ENCODE measurements at regions not wholly inside any gene's neighbourhood (a gene's known extent, or its start where the extent isn't known, plus 50 kb on each side); places are given as distances from the start of the nearest gene placed in this dataset.

- TF ChIP-seq EZH2phosphoT487 (IDR thresholded peaks at IDR 0.05; ENCODE audit: borderline replicate concordance, low read length) (no peak), EZH2 (IDR thresholded peaks at IDR 0.05; ENCODE audit: low read length, unreplicated experiment) (no peak)
- TF ChIP-seq, protein P1, sequence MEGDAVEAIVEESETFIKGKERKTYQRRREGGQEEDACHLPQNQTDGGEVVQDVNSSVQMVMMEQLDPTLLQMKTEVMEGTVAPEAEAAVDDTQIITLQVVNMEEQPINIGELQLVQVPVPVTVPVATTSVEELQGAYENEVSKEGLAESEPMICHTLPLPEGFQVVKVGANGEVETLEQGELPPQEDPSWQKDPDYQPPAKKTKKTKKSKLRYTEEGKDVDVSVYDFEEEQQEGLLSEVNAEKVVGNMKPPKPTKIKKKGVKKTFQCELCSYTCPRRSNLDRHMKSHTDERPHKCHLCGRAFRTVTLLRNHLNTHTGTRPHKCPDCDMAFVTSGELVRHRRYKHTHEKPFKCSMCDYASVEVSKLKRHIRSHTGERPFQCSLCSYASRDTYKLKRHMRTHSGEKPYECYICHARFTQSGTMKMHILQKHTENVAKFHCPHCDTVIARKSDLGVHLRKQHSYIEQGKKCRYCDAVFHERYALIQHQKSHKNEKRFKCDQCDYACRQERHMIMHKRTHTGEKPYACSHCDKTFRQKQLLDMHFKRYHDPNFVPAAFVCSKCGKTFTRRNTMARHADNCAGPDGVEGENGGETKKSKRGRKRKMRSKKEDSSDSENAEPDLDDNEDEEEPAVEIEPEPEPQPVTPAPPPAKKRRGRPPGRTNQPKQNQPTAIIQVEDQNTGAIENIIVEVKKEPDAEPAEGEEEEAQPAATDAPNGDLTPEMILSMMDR (conservative IDR thresholded peaks at IDR 0.05; ENCODE audit: low read depth, low read length), result no peak
- no TSS peak for BruUV-seq (replicated peaks)
- Histone ChIP-seq H3F3A (ENCODE audit: low read length, unreplicated experiment) (no peaks in the 10 kb centered on the region), H3K27ac (ENCODE audit: low read length) (no peak overlapping the region), H3K36me3 (ENCODE audit: low read depth, low read length) (no peaks in the 10 kb centered on the region), H2AFZ (ENCODE audit: low read length) (no peak overlapping the region), H3K27me3 (ENCODE audit: low read length) (no peaks in the 10 kb centered on the region; the same call in 1 of the 2 replicates), H3K4me1 (ENCODE audit: insufficient read depth, low read length) (no peaks in the 10 kb centered on the region), H3K4me3 (ENCODE audit: low read length) (no peak overlapping the region), H3K79me2 (ENCODE audit: low read length) (no peaks in the 10 kb centered on the region), H3K9me3 (ENCODE audit: low read length) (no peaks in the 10 kb centered on the region), H3K4me2 (ENCODE audit: low read length) (no peak overlapping the region), H3K9me2 (replicated peaks; ENCODE audit: low read length) (no peaks in the 10 kb centered on the region), H4K20me1 (ENCODE audit: low read length) (no peaks in the 10 kb centered on the region), H3K9ac (ENCODE audit: low read length) (no peak overlapping the region)
- POLR2A ChIA-PET (ENCODE audit: unreplicated experiment), result no interaction called here
- no peak for DNase-seq
- CTCF ChIA-PET, result no interaction called here
- no peak for ATAC-seq
- intact Hi-C loops (cut with micrococcal nuclease), result no loop called here
Observed at GRCh38 chr9:34887841-34888240, 70.2 kb upstream of the PHF24 start.

DNA sequence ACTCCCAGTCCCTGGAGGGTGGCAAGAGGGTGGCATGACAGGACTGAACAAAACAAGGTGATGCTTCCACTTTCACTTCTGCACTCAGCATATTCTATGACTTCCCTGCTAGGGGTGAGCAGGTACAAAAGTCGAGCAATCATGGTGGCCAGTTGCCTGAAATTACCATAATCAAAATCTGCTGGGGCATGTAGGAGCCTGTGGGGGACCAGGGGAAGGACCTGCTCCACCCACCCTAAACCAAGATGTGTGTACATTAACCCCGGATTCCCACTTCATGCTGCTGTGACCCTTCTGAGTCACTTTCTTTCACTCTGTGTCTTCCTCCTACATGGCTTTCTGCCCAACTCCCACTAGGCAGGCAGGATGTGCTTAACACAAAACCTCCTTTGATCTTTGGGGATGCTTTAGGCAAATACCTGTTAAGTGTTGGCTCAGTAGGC lies 73.3 kb upstream of the PHF24 start:
- DNase-seq, result no peak
- intact Hi-C loops (cut with micrococcal nuclease), result no loop called here
- H3K4me1 ChIP-seq (ENCODE audit: insufficient read depth, low read length), result no peaks in the 10 kb centered on the region
- BruUV-seq (replicated peaks), result no TSS peak
- H3K36me3 ChIP-seq (ENCODE audit: low read depth, low read length), result no peaks in the 10 kb centered on the region
- no peaks in the 10 kb centered on the region for H3K9me3 ChIP-seq (ENCODE audit: low read length)
- no peaks in the 10 kb centered on the region for H3K9me2 ChIP-seq (replicated peaks; ENCODE audit: low read length)
- no peaks in the 10 kb centered on the region for H3F3A ChIP-seq (ENCODE audit: low read length, unreplicated experiment)
- no peaks in the 10 kb centered on the region for H3K79me2 ChIP-seq (ENCODE audit: low read length)
- H3K9ac ChIP-seq (ENCODE audit: low read length), result no peak overlapping the region
- H3K4me3 ChIP-seq (ENCODE audit: low read length), result no peak overlapping the region
- no peak overlapping the region for H3K4me2 ChIP-seq (ENCODE audit: low read length)
- no peak overlapping the region for H3K27ac ChIP-seq (ENCODE audit: low read length)
- no peaks in the 10 kb centered on the region for H4K20me1 ChIP-seq (ENCODE audit: low read length)
- POLR2A ChIA-PET (ENCODE audit: unreplicated experiment), result no interaction called here
- no peak overlapping the region for H2AFZ ChIP-seq (ENCODE audit: low read length)
- no peaks in the 10 kb centered on the region; the same call in 1 of the 2 replicates for H3K27me3 ChIP-seq (ENCODE audit: low read length)
- CTCF ChIA-PET, result no interaction called here
- TF ChIP-seq EZH2 (IDR thresholded peaks at IDR 0.05; ENCODE audit: low read length, unreplicated experiment) (no peak), EZH2phosphoT487 (IDR thresholded peaks at IDR 0.05; ENCODE audit: borderline replicate concordance, low read length) (no peak)
- TF ChIP-seq, protein P1 (conservative IDR thresholded peaks at IDR 0.05; ENCODE audit: low read depth, low read length), result no peak
- ATAC-seq, result no peak

DNA sequence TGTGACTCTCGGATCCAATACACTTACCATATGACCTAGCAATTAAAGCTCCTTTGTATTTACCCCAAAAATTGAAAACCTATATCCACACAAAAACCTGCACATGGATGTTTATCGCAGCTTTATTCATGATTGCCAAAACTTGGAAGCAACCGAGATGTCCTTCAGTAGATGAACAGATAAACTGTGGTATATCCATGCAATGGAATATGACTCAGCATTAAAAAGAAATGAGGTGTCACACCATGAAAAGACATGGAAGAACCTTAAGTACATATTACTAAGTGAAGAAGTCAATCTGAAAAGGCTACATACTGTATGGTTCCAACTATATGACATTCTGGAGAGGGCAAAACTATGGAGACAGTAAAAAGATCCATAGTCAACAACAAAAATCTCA lies 82.0 kb upstream of the PHF24 start:
- ATAC-seq (no peak), DNase-seq (no peak)
- intact Hi-C loops (cut with micrococcal nuclease), result no loop called here
- no peaks in the 10 kb centered on the region for H3K36me3 ChIP-seq (ENCODE audit: low read depth, low read length)
- no peaks in the 10 kb centered on the region for H3K4me1 ChIP-seq (ENCODE audit: insufficient read depth, low read length)
- H4K20me1 ChIP-seq (ENCODE audit: low read length), result no peaks in the 10 kb centered on the region
- no peaks in the 10 kb centered on the region for H3K9me2 ChIP-seq (replicated peaks; ENCODE audit: low read length)
- H3K9ac ChIP-seq (ENCODE audit: low read length), result no peak overlapping the region
- TF ChIP-seq, protein P1 (conservative IDR thresholded peaks at IDR 0.05; ENCODE audit: low read depth, low read length), result no peak
- no peak for TF ChIP-seq EZH2phosphoT487 (IDR thresholded peaks at IDR 0.05; ENCODE audit: borderline replicate concordance, low read length)
- BruUV-seq (replicated peaks), result no TSS peak
- H3K79me2 ChIP-seq (ENCODE audit: low read length), result no peaks in the 10 kb centered on the region
- H3F3A ChIP-seq (ENCODE audit: low read length, unreplicated experiment), result no peaks in the 10 kb centered on the region
- no peaks in the 10 kb centered on the region for H3K27me3 ChIP-seq (ENCODE audit: low read length)
- no peaks in the 10 kb centered on the region for H3K9me3 ChIP-seq (ENCODE audit: low read length)
- ChIA-PET CTCF (no interaction called here), POLR2A (ENCODE audit: unreplicated experiment) (no interaction called here)
- H2AFZ ChIP-seq (ENCODE audit: low read length), result no peak overlapping the region
- no peak overlapping the region for H3K4me2 ChIP-seq (ENCODE audit: low read length)
- no peak overlapping the region for H3K27ac ChIP-seq (ENCODE audit: low read length)
- no peak overlapping the region for H3K4me3 ChIP-seq (ENCODE audit: low read length)

All from PC-3 (cell line).